ENCODE measurements at regions not wholly inside any gene's neighbourhood (a gene's known extent, or its start where the extent isn't known, plus 50 kb on each side); places are given as distances from the start of the nearest gene placed in this dataset.

DNA sequence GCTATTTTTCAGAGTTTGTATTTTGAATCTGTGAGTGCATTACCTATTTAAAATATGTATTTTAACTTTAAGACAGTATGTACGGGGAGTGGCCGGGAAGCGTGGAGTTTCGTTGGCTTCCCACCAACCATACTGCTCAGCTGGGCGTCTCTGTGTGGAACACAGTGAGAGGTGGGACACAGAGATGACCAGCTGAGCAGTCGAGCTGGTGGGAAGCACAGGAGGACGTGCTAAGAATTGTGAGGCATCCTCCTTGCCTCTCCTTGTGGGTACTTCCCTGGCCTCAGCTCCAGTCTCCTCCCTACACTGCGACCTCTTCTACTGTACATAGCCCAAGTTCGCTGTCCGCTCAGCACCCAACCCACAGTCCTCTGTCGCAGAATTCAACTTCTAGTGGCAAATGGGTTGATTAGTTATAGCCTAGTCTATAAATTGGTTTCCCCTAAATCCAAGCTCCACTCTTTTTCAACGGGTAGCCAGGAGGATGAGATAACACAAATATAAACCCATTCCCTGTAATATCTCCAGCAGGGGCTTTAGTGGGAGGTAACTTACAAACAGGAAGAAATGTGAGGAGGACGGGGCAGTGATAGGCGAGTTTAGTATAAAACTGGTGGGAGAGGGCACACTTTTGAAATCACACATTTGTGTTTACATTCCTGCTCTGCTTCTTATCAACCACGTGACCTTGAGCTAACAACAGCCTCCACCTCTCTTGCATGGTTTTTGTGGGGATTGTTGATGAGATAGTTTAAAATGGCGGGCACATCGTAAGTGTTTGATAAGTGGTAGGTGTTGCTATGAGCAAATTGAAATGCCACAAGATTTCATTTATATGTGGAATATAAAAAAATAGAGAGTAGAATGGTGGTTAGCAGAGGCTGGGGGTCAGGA, 211.9 kb upstream of the HS3ST3A1 start:
- no peak overlapping the region for H3K4me2 ChIP-seq (ENCODE audit: low read depth, low read length)

DNA sequence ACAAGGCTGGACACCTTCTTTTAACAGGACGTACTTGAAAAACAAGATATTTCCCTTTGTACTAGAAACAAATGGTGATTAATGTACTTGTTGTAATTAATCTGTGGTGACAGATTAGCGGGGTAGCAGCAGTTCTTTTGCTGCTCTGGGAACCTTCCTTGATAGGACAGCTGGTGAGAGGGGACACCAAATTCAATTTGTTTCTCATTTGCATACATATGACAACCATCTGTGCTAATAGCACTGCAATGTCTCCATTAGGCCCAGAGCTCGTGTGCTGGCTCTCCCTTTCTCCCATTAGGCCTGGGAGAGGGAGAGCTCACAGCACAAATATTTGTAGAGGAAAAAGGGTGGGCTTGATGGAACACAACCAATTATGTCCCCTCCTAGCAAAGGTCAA, 221.0 kb upstream of the HS3ST3A1 start:
- DNase-seq = no peak

More for the DNA sequence above, 211.9 kb upstream of the HS3ST3A1 start:
- no peaks in the 10 kb centered on the region for H3F3A ChIP-seq (ENCODE audit: insufficient read depth, low read length)
- no peaks in the 10 kb centered on the region for H3K9me2 ChIP-seq (replicated peaks; ENCODE audit: insufficient read depth, low read length)
- TF ChIP-seq EZH2phosphoT487 (IDR thresholded peaks at IDR 0.05; ENCODE audit: low read length) (no peak), EZH2 (optimal IDR thresholded peaks at IDR 0.05; ENCODE audit: low read depth, low read length) (no peak)
- TF ChIP-seq, protein P1, sequence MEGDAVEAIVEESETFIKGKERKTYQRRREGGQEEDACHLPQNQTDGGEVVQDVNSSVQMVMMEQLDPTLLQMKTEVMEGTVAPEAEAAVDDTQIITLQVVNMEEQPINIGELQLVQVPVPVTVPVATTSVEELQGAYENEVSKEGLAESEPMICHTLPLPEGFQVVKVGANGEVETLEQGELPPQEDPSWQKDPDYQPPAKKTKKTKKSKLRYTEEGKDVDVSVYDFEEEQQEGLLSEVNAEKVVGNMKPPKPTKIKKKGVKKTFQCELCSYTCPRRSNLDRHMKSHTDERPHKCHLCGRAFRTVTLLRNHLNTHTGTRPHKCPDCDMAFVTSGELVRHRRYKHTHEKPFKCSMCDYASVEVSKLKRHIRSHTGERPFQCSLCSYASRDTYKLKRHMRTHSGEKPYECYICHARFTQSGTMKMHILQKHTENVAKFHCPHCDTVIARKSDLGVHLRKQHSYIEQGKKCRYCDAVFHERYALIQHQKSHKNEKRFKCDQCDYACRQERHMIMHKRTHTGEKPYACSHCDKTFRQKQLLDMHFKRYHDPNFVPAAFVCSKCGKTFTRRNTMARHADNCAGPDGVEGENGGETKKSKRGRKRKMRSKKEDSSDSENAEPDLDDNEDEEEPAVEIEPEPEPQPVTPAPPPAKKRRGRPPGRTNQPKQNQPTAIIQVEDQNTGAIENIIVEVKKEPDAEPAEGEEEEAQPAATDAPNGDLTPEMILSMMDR (IDR thresholded peaks at IDR 0.05; ENCODE audit: low read length) = no peak
- no peak overlapping the region for H3K27ac ChIP-seq (ENCODE audit: low read length)
- no peaks in the 10 kb centered on the region for H4K20me1 ChIP-seq (ENCODE audit: insufficient read depth, low read length)
- H3K27me3 ChIP-seq (replicated peaks; ENCODE audit: insufficient read depth, low read length) = no peaks in the 10 kb centered on the region
- DNase-seq = no peak
- H3K4me3 ChIP-seq (ENCODE audit: low read length) = no peak overlapping the region
- H3K79me2 ChIP-seq (ENCODE audit: low read length) = no peaks in the 10 kb centered on the region
- no peak overlapping the region for H2AFZ ChIP-seq (ENCODE audit: low read length)
- no peaks in the 10 kb centered on the region for H3K4me1 ChIP-seq (ENCODE audit: low read length)
- H3K9me3 ChIP-seq (replicated peaks; ENCODE audit: insufficient read depth, low read length) = no peaks in the 10 kb centered on the region
- H3K36me3 ChIP-seq (replicated peaks; ENCODE audit: insufficient read depth, low read length) = no peaks in the 10 kb centered on the region
- no peak overlapping the region for H3K9ac ChIP-seq (ENCODE audit: low read length)

DNA sequence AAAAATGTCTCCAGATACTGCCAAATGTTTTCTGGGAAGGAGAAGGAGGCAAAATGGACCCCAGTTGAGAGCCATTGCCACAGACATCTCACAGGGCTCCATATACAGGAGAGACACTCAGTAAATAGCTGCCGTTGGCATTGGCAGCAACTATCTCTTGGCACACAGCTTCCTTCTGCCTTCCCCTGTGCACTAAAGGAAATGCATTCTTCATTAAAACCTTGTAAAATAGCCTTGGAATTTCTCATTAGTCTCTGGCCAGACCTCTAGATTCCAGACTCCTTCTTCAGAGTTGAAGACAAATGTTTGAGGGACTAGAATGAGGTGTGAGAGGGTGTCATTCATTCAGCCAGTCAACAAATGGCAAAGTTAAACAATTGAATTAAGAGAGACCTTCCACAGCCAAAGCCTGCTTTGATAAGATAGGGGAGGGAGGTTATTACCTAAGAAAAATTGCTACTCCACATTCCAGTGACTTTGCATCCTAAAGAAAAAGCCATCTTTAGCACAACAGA, 223.9 kb upstream of the HS3ST3A1 start:
- H4K20me1 ChIP-seq (ENCODE audit: insufficient read depth, low read length) = no peaks in the 10 kb centered on the region
- H3K27ac ChIP-seq (ENCODE audit: low read length) = no peak overlapping the region
- H3K9me2 ChIP-seq (replicated peaks; ENCODE audit: insufficient read depth, low read length) = no peaks in the 10 kb centered on the region
- H3K4me2 ChIP-seq (ENCODE audit: low read depth, low read length) = no peak overlapping the region
- H3K27me3 ChIP-seq (replicated peaks; ENCODE audit: insufficient read depth, low read length) = no peaks in the 10 kb centered on the region
- no peaks in the 10 kb centered on the region for H3K36me3 ChIP-seq (replicated peaks; ENCODE audit: insufficient read depth, low read length)
- no peaks in the 10 kb centered on the region for H3K4me1 ChIP-seq (ENCODE audit: low read length)
- no peak overlapping the region for H3K9ac ChIP-seq (ENCODE audit: low read length)
- TF ChIP-seq, protein P1 (IDR thresholded peaks at IDR 0.05; ENCODE audit: low read length) = no peak
- no peak for TF ChIP-seq EZH2phosphoT487 (IDR thresholded peaks at IDR 0.05; ENCODE audit: low read length)
- H3K9me3 ChIP-seq (replicated peaks; ENCODE audit: insufficient read depth, low read length) = no peaks in the 10 kb centered on the region
- H3F3A ChIP-seq (ENCODE audit: insufficient read depth, low read length) = no peaks in the 10 kb centered on the region
- H2AFZ ChIP-seq (ENCODE audit: low read length) = no peak overlapping the region
- no peak overlapping the region for H3K4me3 ChIP-seq (ENCODE audit: low read length)
- DNase-seq = no peak
- H3K79me2 ChIP-seq (ENCODE audit: low read length) = no peaks in the 10 kb centered on the region

More for the DNA sequence above, 221.0 kb upstream of the HS3ST3A1 start:
- TF ChIP-seq, protein P1 (IDR thresholded peaks at IDR 0.05; ENCODE audit: low read length) = no peak
- TF ChIP-seq EZH2 (optimal IDR thresholded peaks at IDR 0.05; ENCODE audit: low read depth, low read length) (no peak), EZH2phosphoT487 (IDR thresholded peaks at IDR 0.05; ENCODE audit: low read length) (no peak)
- Histone ChIP-seq H3K4me3 (ENCODE audit: low read length) (no peak overlapping the region), H2AFZ (ENCODE audit: low read length) (no peak overlapping the region), H4K20me1 (ENCODE audit: insufficient read depth, low read length) (no peaks in the 10 kb centered on the region), H3K27ac (ENCODE audit: low read length) (no peak overlapping the region), H3K4me1 (ENCODE audit: low read length) (no peaks in the 10 kb centered on the region), H3K9ac (ENCODE audit: low read length) (no peak overlapping the region), H3K9me3 (replicated peaks; ENCODE audit: insufficient read depth, low read length) (no peaks in the 10 kb centered on the region), H3F3A (ENCODE audit: insufficient read depth, low read length) (no peaks in the 10 kb centered on the region), H3K9me2 (replicated peaks; ENCODE audit: insufficient read depth, low read length) (no peaks in the 10 kb centered on the region), H3K4me2 (ENCODE audit: low read depth, low read length) (no peak overlapping the region), H3K27me3 (replicated peaks; ENCODE audit: insufficient read depth, low read length) (no peaks in the 10 kb centered on the region), H3K79me2 (ENCODE audit: low read length) (no peaks in the 10 kb centered on the region), H3K36me3 (replicated peaks; ENCODE audit: insufficient read depth, low read length) (no peaks in the 10 kb centered on the region)
